Liver (tissue), 8 donors: ENCODE measurements at regions not wholly inside any gene's neighbourhood (a gene's known extent, or its start where the extent isn't known, plus 50 kb on each side); places are given as distances from the start of the nearest gene placed in this dataset.
"Not testable (repeated sequence)": the region's sequence is repeated elsewhere in the genome, so short reads cannot be mapped to it uniquely, and the experiment has no call there.

Source experiments
- DNase-seq: peaks from one replicate; pipeline ENCODE4 v3.0.0-alpha.2; 2017; ENCODE audit warnings: low spot score
- H3K27ac ChIP-seq, 2 donors: one replicate each; pipeline ENCODE4 v1.7.0; 2013; ENCODE audit warnings: inconsistent platforms in 2 of 2, low read length in 2 of 2, control low read depth in 1 of 2, low read depth in 1 of 2, mild to moderate bottlenecking in 1 of 2
- H3K27me3 ChIP-seq, 4 donors: one replicate each; pipeline versions ENCODE4 v1.6.1 to v1.7.0; 2013; ENCODE audit warnings: low read length in 3 of 4, inconsistent platforms in 1 of 4, mild to moderate bottlenecking in 1 of 4, moderate library complexity in 1 of 4; ENCODE audit not compliant: control insufficient read depth in 4 of 4, insufficient read depth in 4 of 4
- H3K36me3 ChIP-seq, 4 donors: one replicate each; pipeline versions ENCODE4 v1.6.1 to v1.7.0; 2013; ENCODE audit warnings: low read length in 3 of 4, mild to moderate bottlenecking in 3 of 4, low read depth in 1 of 4, moderate library complexity in 1 of 4; ENCODE audit not compliant: control insufficient read depth in 4 of 4, insufficient read depth in 3 of 4
- H3K4me1 ChIP-seq, 4 donors: one replicate each; pipeline versions ENCODE4 v1.6.1 to v1.7.0; 2013; ENCODE audit warnings: low read length in 3 of 4, mild to moderate bottlenecking in 3 of 4, moderate library complexity in 1 of 4; ENCODE audit not compliant: control insufficient read depth in 4 of 4, insufficient read depth in 4 of 4
- H3K4me3 ChIP-seq, 3 donors: one replicate each; pipeline versions ENCODE4 v1.6.1 to v1.7.0; 2013; ENCODE audit warnings: low read length in 3 of 3, control low read depth in 1 of 3, low read depth in 1 of 3, mild to moderate bottlenecking in 1 of 3
- H3K9ac ChIP-seq, 2 donors: one replicate each; pipeline ENCODE4 v1.7.0; 2013; ENCODE audit warnings: low read length in 2 of 2, mild to moderate bottlenecking in 2 of 2, moderate library complexity in 2 of 2, control low read depth in 1 of 2, low read depth in 1 of 2
- H3K9me3 ChIP-seq, 4 donors: one replicate each; pipeline versions ENCODE4 v1.6.1 to v1.7.0; 2013; ENCODE audit warnings: low read length in 3 of 4; ENCODE audit not compliant: control insufficient read depth in 4 of 4
- CTCF ChIP-seq: fragments of 150-350 bp; IDR thresholded peaks from 2 replicates; pipeline ENCODE4 v1.5.1; 2017; ENCODE audit warnings: improper control_type of control experiment, low read depth, low read length; ENCODE audit not compliant: missing input control
- FOXA1 ChIP-seq: IDR thresholded peaks from 2 replicates; pipeline ENCODE4 v1.6.1; 2016; ENCODE audit warnings: antibody characterized with exemption
- FOXA2 ChIP-seq: IDR thresholded peaks from 2 replicates; pipeline ENCODE4 v1.6.1; 2016; ENCODE audit warnings: antibody characterized with exemption
- HNF4G ChIP-seq: IDR thresholded peaks from 2 replicates; pipeline ENCODE4 v1.6.1; 2016; ENCODE audit warnings: antibody characterized with exemption
- JUND ChIP-seq, 2 donors: IDR thresholded peaks; 2 replicates each; pipeline ENCODE4 v1.6.1; 2016; ENCODE audit warnings: antibody characterized with exemption in 2 of 2
- NR2F2 ChIP-seq: IDR thresholded peaks from 2 replicates; pipeline ENCODE4 v1.6.1; 2016; ENCODE audit warnings: antibody characterized with exemption
- RAD21 ChIP-seq, 2 donors: IDR thresholded peaks; 2 replicates each; pipeline ENCODE4 v1.6.1; 2016; ENCODE audit warnings: antibody characterized with exemption in 2 of 2, mild to moderate bottlenecking in 2 of 2
- RXRA ChIP-seq, 2 donors: IDR thresholded peaks; 2 replicates each; pipeline ENCODE4 v1.6.1; 2017 to 2018; ENCODE audit warnings: antibody characterized with exemption in 2 of 2, mild to moderate bottlenecking in 1 of 2
- SP1 ChIP-seq: IDR thresholded peaks from 2 replicates; pipeline ENCODE4 v1.6.1; 2018; ENCODE audit warnings: antibody characterized with exemption, mild to moderate bottlenecking
- TAF1 ChIP-seq: conservative IDR thresholded peaks from 2 replicates; pipeline ENCODE4 v1.6.1; 2016; ENCODE audit warnings: antibody characterized with exemption, mild to moderate bottlenecking
- YY1 ChIP-seq: IDR thresholded peaks from 2 replicates; pipeline ENCODE4 v1.6.1; 2016; ENCODE audit warnings: antibody characterized with exemption, mild to moderate bottlenecking
- WGBS: extraction: QIAGEN DNeasy Blood & Tissue Kit; methylation state at CpG from one replicate; pipeline ENCODE4 v1.1.7; 2013; 5-methylcytosine and 5-hydroxymethylcytosine counted together
- TF ChIP-seq, protein P1 (sequence below): IDR thresholded peaks from 2 replicates; pipeline ENCODE4 v1.6.1; 2016; ENCODE audit warnings: antibody characterized with exemption
- donor health status: healthy.
- donor health status: healthy.
- donor health status: healthy.
- donor health status: healthy.
- donor health status: healthy.

DNA sequence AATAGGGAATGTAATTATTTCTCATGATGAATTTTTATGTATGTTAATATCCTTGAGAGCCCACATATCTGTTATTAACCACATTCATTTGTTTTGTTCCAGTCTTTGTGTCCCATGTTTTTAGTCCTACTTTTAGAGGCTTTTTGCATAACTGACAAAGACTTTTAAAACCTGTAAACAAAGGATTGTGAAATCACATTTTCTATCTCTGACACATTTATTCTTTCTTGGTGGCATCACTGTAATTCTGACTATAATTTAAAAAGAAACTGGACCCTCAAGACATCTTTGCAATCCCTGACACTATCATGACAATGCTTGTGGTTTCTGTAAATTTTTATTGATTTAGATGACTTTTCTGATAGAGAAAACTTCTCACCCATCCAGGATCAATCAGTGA is 313.1 kb downstream of the SIPA1L2 start (continued):
- TF ChIP-seq CTCF (no peak), NR2F2 (no peak), FOXA2 (no peak), RXRA (IDR thresholded peaks at IDR 0.05) (no peak), SP1 (no peak), JUND (IDR thresholded peaks at IDR 0.05) (no peak)

DNA sequence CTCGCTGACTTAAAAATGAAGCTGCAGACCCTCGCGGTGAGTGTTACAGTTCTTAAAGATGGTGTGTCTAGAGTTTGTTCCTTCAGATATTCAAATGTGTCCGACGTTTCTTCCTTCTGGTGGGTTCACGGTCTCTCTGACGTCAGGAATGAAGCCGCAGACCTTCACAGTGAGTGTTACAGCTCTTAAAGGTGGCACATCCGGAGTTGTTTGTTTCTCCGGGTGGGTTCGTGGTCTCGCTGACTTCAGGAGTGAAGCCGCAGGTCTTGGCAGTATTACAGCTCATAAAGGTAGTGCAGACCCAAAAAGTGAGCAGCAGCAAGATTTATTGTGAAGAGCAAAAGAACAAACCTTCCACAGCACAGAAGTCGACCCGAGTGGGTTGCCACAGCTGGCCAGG is 316.1 kb downstream of the SIPA1L2 start:
- H3K9ac ChIP-seq, H3K27me3 ChIP-seq, H3K9me3 ChIP-seq, H3K36me3 ChIP-seq, H3K4me3 ChIP-seq, H3K4me1 ChIP-seq, DNase-seq, H3K27ac ChIP-seq: not testable (repeated sequence)
- WGBS: 88% methylated on average over 15 of the region's 15 CpGs

DNA sequence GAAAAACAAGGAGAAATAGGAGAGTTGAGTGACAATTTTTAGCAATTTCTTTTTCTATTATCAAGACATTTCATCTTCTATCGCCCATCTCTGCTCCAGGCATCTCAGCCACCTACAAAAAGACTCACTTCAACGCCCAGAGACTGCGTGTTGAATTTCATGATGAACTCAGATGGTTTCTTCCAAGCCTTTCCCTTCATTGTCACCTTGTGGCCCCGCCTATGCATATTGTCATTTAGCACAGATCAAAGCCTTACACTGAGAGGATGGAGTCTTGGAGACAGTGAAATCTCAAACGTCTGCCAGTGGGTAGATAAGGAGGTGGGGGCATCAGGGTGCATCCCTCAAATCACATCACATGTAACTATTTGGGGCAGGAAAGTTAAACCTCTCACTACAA is 319.4 kb downstream of the SIPA1L2 start:
- Histone ChIP-seq H3K27ac (no peak overlapping the region), H3K27me3 (no peaks in the 10 kb centered on the region), H3K36me3 (no peaks in the 10 kb centered on the region), H3K4me3 (no peak overlapping the region), H3K9me3 (peaks cover 0 to 7% (median 0%) of the 10 kb centered on the region in 4 donors), H3K4me1 (no peaks in the 10 kb centered on the region), H3K9ac (no peak overlapping the region)
- DNase-seq: no peak
- TF ChIP-seq FOXA1 (no peak), HNF4G (no peak), RAD21 (IDR thresholded peaks at IDR 0.05) (no peak), RXRA (IDR thresholded peaks at IDR 0.05) (no peak), FOXA2 (no peak), YY1 (no peak)
- WGBS: 63% methylated on average over 5 of the region's 5 CpGs

- Histone ChIP-seq H3K4me3 (no peak overlapping the region), H3K27me3 (peaks cover 0 to 4% (median 0%) of the 10 kb centered on the region in 4 donors), H3K9ac (no peak overlapping the region), H3K9me3 (peaks cover 0 to 7% (median 0%) of the 10 kb centered on the region in 4 donors), H3K4me1 (no peaks in the 10 kb centered on the region), H3K36me3 (no peaks in the 10 kb centered on the region), H3K27ac (no peak overlapping the region)
- no peak for DNase-seq
- no peak for TF ChIP-seq TAF1
- TF ChIP-seq RAD21 (IDR thresholded peaks at IDR 0.05): no peak
- no peak for TF ChIP-seq NR2F2
- TF ChIP-seq, protein P1, sequence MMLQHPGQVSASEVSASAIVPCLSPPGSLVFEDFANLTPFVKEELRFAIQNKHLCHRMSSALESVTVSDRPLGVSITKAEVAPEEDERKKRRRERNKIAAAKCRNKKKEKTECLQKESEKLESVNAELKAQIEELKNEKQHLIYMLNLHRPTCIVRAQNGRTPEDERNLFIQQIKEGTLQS: no peak
- TF ChIP-seq SP1: no peak
- TF ChIP-seq CTCF: no peak
- TF ChIP-seq HNF4G: no peak
- no peak for TF ChIP-seq JUND (IDR thresholded peaks at IDR 0.05)
- no peak for TF ChIP-seq YY1
- 65% methylated on average over 3 of the region's 3 CpGs for WGBS
These were observed 321.3 kb downstream of the SIPA1L2 start for GRCh38 chr1:232308616-232309015.
